ENCODE measurements at regions not wholly inside any gene's neighbourhood (a gene's known extent, or its start where the extent isn't known, plus 50 kb on each side); places are given as distances from the start of the nearest gene placed in this dataset.
"Not testable (repeated sequence)": the region's sequence is repeated elsewhere in the genome, so short reads cannot be mapped to it uniquely, and the experiment has no call there.

DNA sequence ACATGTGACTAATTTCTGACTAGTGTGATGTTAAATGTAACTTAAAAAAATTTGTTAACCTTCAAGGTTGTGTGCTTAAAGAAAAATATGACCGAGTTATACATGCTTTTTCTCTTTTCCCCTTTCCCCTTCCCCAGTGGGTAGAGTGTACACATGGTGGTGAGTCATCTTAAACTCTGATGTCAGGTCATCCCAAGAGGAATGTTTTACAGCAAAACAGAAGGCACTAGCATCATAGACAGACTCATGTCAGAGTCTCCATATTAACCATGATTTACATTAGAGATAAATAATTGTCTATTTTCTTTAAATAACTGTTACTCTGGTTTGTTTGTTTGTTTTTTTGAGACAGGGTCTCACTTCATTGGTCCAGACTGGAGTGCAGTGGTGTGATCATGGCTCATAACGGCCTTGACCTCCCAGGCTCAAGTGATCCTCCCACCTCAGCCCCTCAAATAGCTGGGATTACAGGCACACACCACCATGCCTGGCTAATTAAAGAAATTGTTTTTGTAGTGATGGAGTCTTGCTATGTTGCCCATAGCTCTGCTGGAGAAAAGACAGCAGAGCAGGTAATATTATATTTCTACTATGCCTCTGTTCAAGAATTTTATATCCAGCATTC, 160.4 kb upstream of the PCDH9 start:
- Mint-ChIP-seq H3K36me3 (ENCODE audit: low read depth) (no peaks in the 10 kb centered on the region), H3K9me3 (no peaks in the 10 kb centered on the region), H3K27me3 (ENCODE audit: low read depth) (no peaks in the 10 kb centered on the region), H3K4me3 (no peak overlapping the region), H3K27ac (peak overlapping the region in 1 of 3 experiments; percentile 94), H3K4me1 (no peaks in the 10 kb centered on the region)
- TF ChIP-seq, protein P1, sequence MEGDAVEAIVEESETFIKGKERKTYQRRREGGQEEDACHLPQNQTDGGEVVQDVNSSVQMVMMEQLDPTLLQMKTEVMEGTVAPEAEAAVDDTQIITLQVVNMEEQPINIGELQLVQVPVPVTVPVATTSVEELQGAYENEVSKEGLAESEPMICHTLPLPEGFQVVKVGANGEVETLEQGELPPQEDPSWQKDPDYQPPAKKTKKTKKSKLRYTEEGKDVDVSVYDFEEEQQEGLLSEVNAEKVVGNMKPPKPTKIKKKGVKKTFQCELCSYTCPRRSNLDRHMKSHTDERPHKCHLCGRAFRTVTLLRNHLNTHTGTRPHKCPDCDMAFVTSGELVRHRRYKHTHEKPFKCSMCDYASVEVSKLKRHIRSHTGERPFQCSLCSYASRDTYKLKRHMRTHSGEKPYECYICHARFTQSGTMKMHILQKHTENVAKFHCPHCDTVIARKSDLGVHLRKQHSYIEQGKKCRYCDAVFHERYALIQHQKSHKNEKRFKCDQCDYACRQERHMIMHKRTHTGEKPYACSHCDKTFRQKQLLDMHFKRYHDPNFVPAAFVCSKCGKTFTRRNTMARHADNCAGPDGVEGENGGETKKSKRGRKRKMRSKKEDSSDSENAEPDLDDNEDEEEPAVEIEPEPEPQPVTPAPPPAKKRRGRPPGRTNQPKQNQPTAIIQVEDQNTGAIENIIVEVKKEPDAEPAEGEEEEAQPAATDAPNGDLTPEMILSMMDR (IDR thresholded peaks at IDR 0.05; ENCODE audit: unreplicated experiment in 3 of 3) = no peak

DNA sequence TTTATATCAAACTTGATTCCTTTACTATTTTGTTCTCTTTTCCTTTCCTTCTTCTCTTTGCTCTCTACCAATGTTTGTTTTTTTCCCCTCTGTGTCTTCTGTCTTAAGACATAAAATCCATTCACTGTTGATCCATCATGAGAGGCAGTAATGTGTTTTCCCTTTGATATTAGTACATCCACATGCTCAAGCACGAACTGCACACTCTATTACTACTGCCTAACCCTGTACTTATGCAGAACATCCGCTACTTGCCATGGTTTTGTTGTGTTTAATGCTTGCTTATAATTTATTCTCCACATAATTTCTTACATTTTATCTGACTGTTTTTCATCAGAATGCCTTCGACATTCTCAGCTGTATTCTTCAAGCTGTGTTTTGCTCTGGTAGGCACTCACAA, 159.0 kb upstream of the PCDH9 start:
- Mint-ChIP-seq H3K4me3 (no peak overlapping the region), H3K27me3 (ENCODE audit: low read depth) (no peaks in the 10 kb centered on the region)
- TF ChIP-seq, protein P1 (IDR thresholded peaks at IDR 0.05; ENCODE audit: unreplicated experiment in 3 of 3) = no peak

DNA sequence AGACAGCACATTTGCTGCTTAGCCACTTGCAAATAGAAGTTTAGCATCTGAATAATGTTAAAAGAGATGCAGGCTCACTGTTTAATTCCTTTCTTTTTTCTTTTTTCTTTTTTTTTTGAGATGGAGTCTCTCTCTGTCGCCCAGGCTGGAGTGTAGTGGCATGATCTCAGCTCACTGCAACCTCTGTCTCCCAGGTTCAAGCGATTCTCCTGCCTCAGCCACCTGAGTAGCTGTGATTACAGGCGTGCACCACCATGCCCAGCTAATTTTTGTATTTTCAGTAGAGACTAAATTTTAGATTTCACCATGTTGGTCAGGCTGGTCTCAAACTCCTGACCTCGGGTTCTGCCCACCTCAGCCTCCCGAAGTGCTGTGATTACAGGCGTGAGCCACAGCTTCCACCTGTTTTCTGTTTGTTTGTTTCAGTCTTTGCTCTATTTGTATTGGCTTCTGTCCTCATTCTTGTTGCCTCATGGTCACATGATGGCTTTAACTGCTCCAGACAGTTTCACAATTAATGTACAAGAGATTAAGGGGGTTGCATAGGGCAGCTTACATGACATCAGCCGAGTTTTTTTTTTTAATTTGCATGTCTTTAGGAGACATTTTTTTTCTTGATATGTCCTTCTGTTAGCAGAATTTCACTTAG, 153.1 kb upstream of the PCDH9 start:
- not testable (repeated sequence) for H3K27me3 Mint-ChIP-seq (ENCODE audit: low read depth); H3K36me3 Mint-ChIP-seq (ENCODE audit: low read depth); H3K9me3 Mint-ChIP-seq; H3K4me1 Mint-ChIP-seq; H3K4me3 Mint-ChIP-seq
- peak overlapping the region in 1 of 3 experiments; percentile 8 for H3K27ac Mint-ChIP-seq

More for the DNA sequence above, 159.0 kb upstream of the PCDH9 start:
- Mint-ChIP-seq H3K9me3 (no peaks in the 10 kb centered on the region), H3K4me1 (no peaks in the 10 kb centered on the region), H3K27ac (no peak overlapping the region), H3K36me3 (ENCODE audit: low read depth) (no peaks in the 10 kb centered on the region)

DNA sequence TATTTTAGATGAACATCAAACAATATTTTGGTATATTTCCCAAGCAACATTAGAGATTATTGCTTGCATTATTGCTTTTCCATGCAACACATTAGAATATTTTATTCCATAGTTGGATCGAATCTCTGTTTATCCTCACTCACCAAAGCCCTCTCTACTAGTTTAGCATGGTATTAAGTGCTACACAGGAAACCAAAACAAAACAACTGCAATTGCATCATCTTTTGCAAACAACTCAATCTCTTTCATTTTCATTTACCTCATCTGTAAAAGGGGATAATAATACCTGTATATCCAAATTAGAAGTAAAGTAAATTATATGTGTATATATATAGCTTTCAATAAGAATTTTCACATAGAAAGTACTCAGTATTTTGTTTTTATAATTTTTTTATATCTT, 147.8 kb upstream of the PCDH9 start:
- Mint-ChIP-seq H3K4me3 (no peak overlapping the region), H3K9me3 (no peaks in the 10 kb centered on the region), H3K27ac (no peak overlapping the region), H3K27me3 (ENCODE audit: low read depth) (peaks cover 3% of the 10 kb centered on the region), H3K4me1 (no peaks in the 10 kb centered on the region), H3K36me3 (ENCODE audit: low read depth) (no peaks in the 10 kb centered on the region)
- TF ChIP-seq, protein P1 (IDR thresholded peaks at IDR 0.05; ENCODE audit: unreplicated experiment in 3 of 3) = no peak

DNA sequence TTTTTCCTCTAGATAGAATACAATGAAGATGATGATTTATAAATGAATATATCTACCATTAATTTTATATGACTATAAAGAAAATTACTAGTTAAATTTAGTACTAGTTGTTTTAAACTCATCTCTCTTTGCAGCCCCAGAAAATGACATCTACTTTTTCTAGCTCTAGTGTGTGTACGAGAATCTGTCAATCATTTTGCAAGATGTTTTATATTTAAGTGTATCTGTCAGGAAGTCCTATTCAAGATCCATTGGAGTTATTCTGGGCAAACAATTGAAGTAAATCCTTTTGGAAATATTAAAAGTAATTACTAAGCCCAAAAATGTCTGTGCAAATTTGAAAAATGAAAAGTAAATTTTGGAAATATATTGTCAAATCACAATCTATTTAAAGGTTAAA, 144.3 kb upstream of the PCDH9 start:
- Mint-ChIP-seq H3K36me3 (ENCODE audit: low read depth) (no peaks in the 10 kb centered on the region), H3K4me3 (no peak overlapping the region), H3K9me3 (no peaks in the 10 kb centered on the region), H3K27ac (no peak overlapping the region), H3K27me3 (ENCODE audit: low read depth) (no peaks in the 10 kb centered on the region), H3K4me1 (no peaks in the 10 kb centered on the region)
- TF ChIP-seq, protein P1 (IDR thresholded peaks at IDR 0.05; ENCODE audit: unreplicated experiment in 3 of 3) = no peak

DNA sequence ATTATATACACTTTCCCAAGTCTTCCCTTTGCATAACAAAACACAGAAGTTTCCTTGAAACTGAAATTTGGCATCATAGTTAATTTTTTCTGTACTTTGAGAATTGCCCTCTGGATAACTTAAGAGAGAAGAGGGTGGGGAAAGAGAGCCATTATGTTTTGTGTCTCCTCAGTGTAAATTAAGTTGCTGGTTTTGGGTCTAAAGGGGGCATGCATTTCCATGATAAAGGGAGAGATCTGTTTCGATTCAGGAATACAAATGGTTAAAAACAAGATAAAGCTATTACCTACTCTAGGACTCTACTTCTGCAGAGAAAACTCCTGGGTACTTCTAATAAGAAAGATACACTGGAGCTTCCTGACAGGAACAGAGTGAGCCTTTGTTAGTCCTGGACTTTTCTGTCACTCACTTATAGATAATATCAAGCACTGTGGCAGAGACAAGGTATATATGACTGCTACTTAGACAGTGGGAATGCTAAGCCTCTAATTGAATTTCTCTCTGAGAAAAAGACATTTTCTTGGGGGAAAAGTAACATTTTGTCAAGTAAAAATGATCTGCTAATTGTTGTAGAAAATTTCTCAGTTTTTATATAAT, 142.8 kb upstream of the PCDH9 start:
- TF ChIP-seq, protein P1 (IDR thresholded peaks at IDR 0.05; ENCODE audit: unreplicated experiment in 3 of 3) = no peak
- H3K4me3 Mint-ChIP-seq = no peak overlapping the region
- H3K27me3 Mint-ChIP-seq (ENCODE audit: low read depth) = no peaks in the 10 kb centered on the region
- H3K4me1 Mint-ChIP-seq = no peaks in the 10 kb centered on the region
- no peaks in the 10 kb centered on the region for H3K9me3 Mint-ChIP-seq
- H3K36me3 Mint-ChIP-seq (ENCODE audit: low read depth) = no peaks in the 10 kb centered on the region
- H3K27ac Mint-ChIP-seq = no peak overlapping the region

Data from nephron (organoid).